H9 (cell line): ENCODE measurements at regions not wholly inside any gene's neighbourhood (a gene's known extent, or its start where the extent isn't known, plus 50 kb on each side); places are given as distances from the start of the nearest gene placed in this dataset.

Source experiments
- DNase-seq: peaks from one replicate; pipeline ENCODE4 v3.0.0-alpha.2; 2017
- H2AFZ ChIP-seq: one replicate; pipeline ENCODE4 v1.6.1; 2013; ENCODE audit warnings: mild to moderate bottlenecking, low read length, control low read depth, moderate library complexity
- H2AK5ac ChIP-seq: 2 replicates; pipeline ENCODE4 v1.6.1; 2013; ENCODE audit warnings: low read length, control low read depth, mixed read lengths; ENCODE audit not compliant: insufficient read length
- H2BK120ac ChIP-seq: one replicate; pipeline ENCODE4 v1.6.1; 2013; ENCODE audit warnings: low read depth, mild to moderate bottlenecking, low read length, control low read depth, inconsistent platforms; ENCODE audit not compliant: poor library complexity, severe bottlenecking
- H2BK12ac ChIP-seq: 2 replicates; pipeline ENCODE4 v1.6.1; 2013; ENCODE audit warnings: low read length, control low read depth, mixed read lengths, low read depth; ENCODE audit not compliant: insufficient read length
- H2BK15ac ChIP-seq: 2 replicates; pipeline ENCODE4 v1.6.1; 2013; ENCODE audit warnings: low read depth, low read length, control low read depth
- H2BK20ac ChIP-seq: one replicate; pipeline ENCODE4 v1.6.1; 2013; ENCODE audit warnings: low read depth, mild to moderate bottlenecking, low read length, control low read depth, inconsistent platforms; ENCODE audit not compliant: poor library complexity, severe bottlenecking
- H2BK5ac ChIP-seq: 2 replicates; pipeline ENCODE4 v1.6.1; 2013; ENCODE audit warnings: low read length, control low read depth, mixed read lengths; ENCODE audit not compliant: insufficient read length
- H3K14ac ChIP-seq: 2 replicates; pipeline ENCODE4 v1.6.1; 2013; ENCODE audit warnings: low read length, control low read depth; ENCODE audit not compliant: insufficient read depth
- H3K18ac ChIP-seq: 2 replicates; pipeline ENCODE4 v1.6.1; 2013; ENCODE audit warnings: low read depth, mild to moderate bottlenecking, mixed read lengths, low read length, control low read depth; ENCODE audit not compliant: insufficient read length
- H3K23ac ChIP-seq: 2 replicates; pipeline ENCODE4 v1.6.1; 2013; ENCODE audit warnings: low read length, control low read depth, mixed read lengths, low read depth; ENCODE audit not compliant: insufficient read length
- H3K23me2 ChIP-seq: 2 replicates; pipeline ENCODE4 v1.6.1; 2013; ENCODE audit warnings: low read depth, mild to moderate bottlenecking, mixed read lengths, low read length, control low read depth; ENCODE audit not compliant: insufficient read length, poor library complexity, severe bottlenecking
- H3K27ac ChIP-seq: 2 replicates; pipeline ENCODE4 v1.5.1; 2013; ENCODE audit warnings: low read length, control low read depth, mixed read lengths, low read depth; ENCODE audit not compliant: insufficient read length
- H3K27me3 ChIP-seq: 2 replicates; pipeline ENCODE4 v1.6.1; 2013; ENCODE audit warnings: low read length, control low read depth, inconsistent platforms; ENCODE audit not compliant: insufficient read depth
- H3K4ac ChIP-seq: 2 replicates; pipeline ENCODE4 v1.6.1; 2013; ENCODE audit warnings: low read depth, mild to moderate bottlenecking, control low read depth, inconsistent platforms, low read length, moderate library complexity
- H3K4me1 ChIP-seq: 2 replicates; pipeline ENCODE4 v1.6.1; 2013; ENCODE audit warnings: low read length, control low read depth, inconsistent platforms; ENCODE audit not compliant: insufficient read depth
- H3K4me2 ChIP-seq: 2 replicates; pipeline ENCODE4 v1.6.1; 2013; ENCODE audit warnings: low read length, control low read depth, mixed read lengths; ENCODE audit not compliant: insufficient read length, insufficient read depth
- H3K56ac ChIP-seq: 2 replicates; pipeline ENCODE4 v1.6.1; 2013; ENCODE audit warnings: low read depth, mild to moderate bottlenecking, mixed read lengths, low read length, control low read depth; ENCODE audit not compliant: insufficient read length
- H3K79me1 ChIP-seq: 2 replicates; pipeline ENCODE4 v1.6.1; 2013; ENCODE audit warnings: low read depth, mild to moderate bottlenecking, moderate library complexity, low read length, control low read depth, inconsistent platforms; ENCODE audit not compliant: insufficient read depth, poor library complexity, severe bottlenecking
- H3K79me2 ChIP-seq: 2 replicates; pipeline ENCODE4 v1.6.1; 2013; ENCODE audit warnings: low read length, control low read depth, inconsistent platforms; ENCODE audit not compliant: insufficient read depth
- H3K9ac ChIP-seq: 2 replicates; pipeline ENCODE4 v1.6.1; 2013; ENCODE audit warnings: low read length, control low read depth, mixed read lengths; ENCODE audit not compliant: insufficient read length; ENCODE audit errors: extremely low read depth
- H3K9me3 ChIP-seq: one replicate; pipeline ENCODE4 v1.6.1; 2013; ENCODE audit warnings: low read depth, low read length, inconsistent platforms; ENCODE audit not compliant: control insufficient read depth
- H3T11ph ChIP-seq: one replicate; pipeline ENCODE4 v1.6.1; 2013; ENCODE audit warnings: mild to moderate bottlenecking, low read length, control low read depth, inconsistent platforms
- H4K20me1 ChIP-seq: one replicate; pipeline ENCODE4 v1.6.1; 2013; ENCODE audit not compliant: control insufficient read depth, insufficient read length, insufficient read depth
- H4K5ac ChIP-seq: 2 replicates; pipeline ENCODE4 v1.6.1; 2013; ENCODE audit warnings: low read depth, mild to moderate bottlenecking, mixed read lengths, low read length, control low read depth; ENCODE audit not compliant: insufficient read length
- H4K8ac ChIP-seq: replicated peaks from 2 replicates; pipeline ENCODE4 v1.6.1; 2013; ENCODE audit warnings: low read length, control low read depth, mixed read lengths, low read depth; ENCODE audit not compliant: insufficient read length
- H4K91ac ChIP-seq: 2 replicates; pipeline ENCODE4 v1.6.1; 2013; ENCODE audit warnings: low read depth, mild to moderate bottlenecking, moderate library complexity, mixed read lengths, low read length, control low read depth; ENCODE audit not compliant: insufficient read length
- H3K27ac Mint-ChIP-seq, 3 experiments: 2 replicates in 2 of 3; 3 replicates in 1 of 3; pipeline ENCODE4 v1.8.0; 2020 to 2021; ENCODE audit warnings: mixed read lengths in 3 of 3, mild to moderate bottlenecking in 1 of 3, moderate library complexity in 1 of 3
- H3K27me3 Mint-ChIP-seq: 2 replicates; pipeline ENCODE4 v1.8.0; 2021; ENCODE audit warnings: low read depth, mild to moderate bottlenecking, moderate library complexity, mixed read lengths
- H3K36me3 Mint-ChIP-seq, 3 experiments: 2 replicates in 2 of 3; 3 replicates in 1 of 3; pipeline ENCODE4 v1.8.0; 2020 to 2021; ENCODE audit warnings: low read depth in 3 of 3, mixed read lengths in 3 of 3; ENCODE audit not compliant: insufficient read depth in 1 of 3
- H3K4me1 Mint-ChIP-seq, 2 experiments: 2 replicates each; pipeline ENCODE4 v1.8.0; 2020; ENCODE audit warnings: mixed read lengths in 2 of 2
- H3K4me3 Mint-ChIP-seq, 2 experiments: 2 replicates in 1 of 2; 3 replicates in 1 of 2; pipeline ENCODE4 v1.8.0; 2020 to 2021; ENCODE audit warnings: mild to moderate bottlenecking in 2 of 2, mixed read lengths in 2 of 2, moderate library complexity in 1 of 2
- H3K9me3 Mint-ChIP-seq, 2 experiments: 2 replicates in 1 of 2; 3 replicates in 1 of 2; pipeline ENCODE4 v1.8.0; 2020; ENCODE audit warnings: mild to moderate bottlenecking in 2 of 2, mixed read lengths in 2 of 2, moderate library complexity in 1 of 2
- WGBS: extraction: QIAGEN DNeasy Blood & Tissue Kit; methylation state at CpG from one replicate; pipeline ENCODE4 v1.1.7; 2013; ENCODE audit warnings: missing lambda C conversion rate, low lambda C conversion rate, mixed read lengths; ENCODE audit not compliant: insufficient read length; ENCODE audit errors: extremely low coverage; 5-methylcytosine and 5-hydroxymethylcytosine counted together
- TF ChIP-seq, protein P1 (sequence below): fragments of 200-600 bp; sonication (generic); conservative IDR thresholded peaks from 3 replicates; pipeline ENCODE4 v1.8.0; 2021; ENCODE audit warnings: antibody characterized with exemption, mild to moderate bottlenecking

DNA sequence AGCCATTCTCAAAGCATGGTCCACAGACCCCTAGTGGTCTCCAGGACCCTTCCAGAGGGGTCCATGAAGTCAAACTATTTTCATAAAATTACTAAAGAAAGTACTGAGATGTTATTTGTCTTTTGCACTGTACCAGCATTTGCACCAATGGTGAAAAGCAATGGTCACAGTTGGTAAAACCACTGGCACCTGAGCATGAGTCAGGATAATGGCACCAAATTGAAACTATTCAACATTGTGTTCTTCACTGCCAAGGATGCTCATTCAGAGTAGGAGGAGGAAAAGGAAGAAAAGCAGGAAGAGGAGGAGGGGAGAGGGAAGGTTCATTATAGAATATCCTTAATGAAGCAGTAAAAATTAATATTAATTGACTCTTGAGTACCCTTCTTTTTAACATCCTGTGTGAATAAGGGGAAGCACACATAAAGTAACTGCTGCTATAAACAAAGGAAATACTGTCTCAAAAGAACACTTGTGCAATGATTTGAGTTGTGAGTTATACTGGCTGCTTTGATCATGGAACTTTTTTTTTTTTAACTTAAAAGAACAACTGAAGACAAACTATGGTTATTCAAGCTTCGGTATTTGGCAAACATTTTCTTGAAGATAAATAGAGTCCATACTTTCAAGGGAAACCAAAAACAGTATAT, 60.2 kb downstream of the MPP7 start:
- H3K27ac ChIP-seq, result no peak overlapping the region
- H3K4me1 ChIP-seq, result no peaks in the 10 kb centered on the region
- no peak overlapping the region for H3K14ac ChIP-seq
- H3K18ac ChIP-seq, result no peak overlapping the region
- no peak overlapping the region for H2BK5ac ChIP-seq
- DNase-seq, result no peak
- H4K91ac ChIP-seq, result no peak overlapping the region
- H4K20me1 ChIP-seq, result no peaks in the 10 kb centered on the region
- no CpG with 5 or more reads among the region's 1 CpG for WGBS
- H3K9me3 ChIP-seq, result no peaks in the 10 kb centered on the region
- no peaks in the 10 kb centered on the region for H3K27me3 ChIP-seq
- no peak overlapping the region for H2BK20ac ChIP-seq
- H2BK15ac ChIP-seq, result no peak overlapping the region
- Mint-ChIP-seq H3K27me3 (no peaks in the 10 kb centered on the region), H3K36me3 (no peaks in the 10 kb centered on the region), H3K4me3 (no peak overlapping the region), H3K4me1 (peaks cover 0 to 4% of the 10 kb centered on the region in 2 experiments; a peak in 2 of 4 replicates), H3K27ac (no peak overlapping the region; a peak in 1 of 7 replicates), H3K9me3 (no peaks in the 10 kb centered on the region)
- H2BK120ac ChIP-seq, result no peak overlapping the region
- H2AFZ ChIP-seq, result no peak overlapping the region
- no peak overlapping the region for H4K5ac ChIP-seq
- H3K23ac ChIP-seq, result no peak overlapping the region
- no peak overlapping the region for H3K56ac ChIP-seq
- no peaks in the 10 kb centered on the region for H3K23me2 ChIP-seq
- H3K79me2 ChIP-seq, result no peaks in the 10 kb centered on the region
- H3K4me2 ChIP-seq, result no peak overlapping the region
- H3K4ac ChIP-seq, result no peak overlapping the region
- no peak overlapping the region for H2BK12ac ChIP-seq
- H3K9ac ChIP-seq, result no peak overlapping the region
- H3K79me1 ChIP-seq, result no peaks in the 10 kb centered on the region
- no peak overlapping the region for H4K8ac ChIP-seq
- H3T11ph ChIP-seq, result no peak overlapping the region
- TF ChIP-seq, protein P1, sequence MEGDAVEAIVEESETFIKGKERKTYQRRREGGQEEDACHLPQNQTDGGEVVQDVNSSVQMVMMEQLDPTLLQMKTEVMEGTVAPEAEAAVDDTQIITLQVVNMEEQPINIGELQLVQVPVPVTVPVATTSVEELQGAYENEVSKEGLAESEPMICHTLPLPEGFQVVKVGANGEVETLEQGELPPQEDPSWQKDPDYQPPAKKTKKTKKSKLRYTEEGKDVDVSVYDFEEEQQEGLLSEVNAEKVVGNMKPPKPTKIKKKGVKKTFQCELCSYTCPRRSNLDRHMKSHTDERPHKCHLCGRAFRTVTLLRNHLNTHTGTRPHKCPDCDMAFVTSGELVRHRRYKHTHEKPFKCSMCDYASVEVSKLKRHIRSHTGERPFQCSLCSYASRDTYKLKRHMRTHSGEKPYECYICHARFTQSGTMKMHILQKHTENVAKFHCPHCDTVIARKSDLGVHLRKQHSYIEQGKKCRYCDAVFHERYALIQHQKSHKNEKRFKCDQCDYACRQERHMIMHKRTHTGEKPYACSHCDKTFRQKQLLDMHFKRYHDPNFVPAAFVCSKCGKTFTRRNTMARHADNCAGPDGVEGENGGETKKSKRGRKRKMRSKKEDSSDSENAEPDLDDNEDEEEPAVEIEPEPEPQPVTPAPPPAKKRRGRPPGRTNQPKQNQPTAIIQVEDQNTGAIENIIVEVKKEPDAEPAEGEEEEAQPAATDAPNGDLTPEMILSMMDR, result no peak
- no peak overlapping the region for H2AK5ac ChIP-seq
